ENCODE measurements at regions not wholly inside any gene's neighbourhood (a gene's known extent, or its start where the extent isn't known, plus 50 kb on each side); places are given as distances from the start of the nearest gene placed in this dataset.
A peak's percentile ranks its signal among the peaks of the same experiment; 100 is the strongest.

- DNase-seq, result no peak
Observed at GRCh38 chr3:168624892-168625448, 529.2 kb upstream of the GOLIM4 start.

- DNase-seq, result no peak
Observed at GRCh38 chr3:168624195-168624594, 528.5 kb upstream of the GOLIM4 start.

- DNase-seq, result no peak
Observed at GRCh38 chr3:168622795-168623194, 527.1 kb upstream of the GOLIM4 start.

- peak; percentile 88 for DNase-seq
Observed at GRCh38 chr3:168620854-168621253, 525.1 kb upstream of the GOLIM4 start.

- DNase-seq, result no peak
Observed at GRCh38 chr3:168618827-168619470, 523.2 kb upstream of the GOLIM4 start.

- DNase-seq, result no peak
Observed at GRCh38 chr3:168617658-168618057, 521.9 kb upstream of the GOLIM4 start.

GRCh38 chr3:168616915-168617314 is 521.2 kb upstream of the GOLIM4 start:
- DNase-seq, result no peak

- no peak for DNase-seq
Observed at GRCh38 chr3:168615493-168616020, 519.8 kb upstream of the GOLIM4 start.

- no peak for DNase-seq
Observed at GRCh38 chr3:168613151-168613550, 517.4 kb upstream of the GOLIM4 start.

- DNase-seq, result no peak
Observed at GRCh38 chr3:168612671-168613070, 516.9 kb upstream of the GOLIM4 start.

- DNase-seq, result no peak
Observed at GRCh38 chr3:168611826-168612225, 516.1 kb upstream of the GOLIM4 start.

GRCh38 chr3:168608926-168609325 is 513.2 kb upstream of the GOLIM4 start:
- no peak for DNase-seq

GRCh38 chr3:168604767-168605166 is 509.0 kb upstream of the GOLIM4 start:
- no peak for DNase-seq

- DNase-seq, result no peak
Observed at GRCh38 chr3:168598250-168598649, 502.5 kb upstream of the GOLIM4 start.

- no peak for DNase-seq
Observed at GRCh38 chr3:168596175-168596823, 500.6 kb upstream of the GOLIM4 start.

GRCh38 chr3:168591587-168591986 is 495.9 kb upstream of the GOLIM4 start:
- no peak for DNase-seq

- no peak for DNase-seq
Observed at GRCh38 chr3:168589376-168589775, 493.7 kb upstream of the GOLIM4 start.

- DNase-seq, result no peak
Observed at GRCh38 chr3:168585544-168585943, 489.8 kb upstream of the GOLIM4 start.

GRCh38 chr3:168583977-168584376 is 488.3 kb upstream of the GOLIM4 start:
- no peak for DNase-seq

GRCh38 chr3:168582503-168582902 is 486.8 kb upstream of the GOLIM4 start:
- no peak for DNase-seq

GRCh38 chr3:168581771-168582225 is 486.1 kb upstream of the GOLIM4 start:
- DNase-seq, result no peak

GRCh38 chr3:168579010-168579409 is 483.3 kb upstream of the GOLIM4 start:
- no peak for DNase-seq

GRCh38 chr3:168575750-168576149 is 480.0 kb upstream of the GOLIM4 start:
- no peak for DNase-seq

- DNase-seq, result no peak
Observed at GRCh38 chr3:168574455-168575158, 478.9 kb upstream of the GOLIM4 start.
